ENCODE measurements at regions not wholly inside any gene's neighbourhood (a gene's known extent, or its start where the extent isn't known, plus 50 kb on each side); places are given as distances from the start of the nearest gene placed in this dataset.

DNA sequence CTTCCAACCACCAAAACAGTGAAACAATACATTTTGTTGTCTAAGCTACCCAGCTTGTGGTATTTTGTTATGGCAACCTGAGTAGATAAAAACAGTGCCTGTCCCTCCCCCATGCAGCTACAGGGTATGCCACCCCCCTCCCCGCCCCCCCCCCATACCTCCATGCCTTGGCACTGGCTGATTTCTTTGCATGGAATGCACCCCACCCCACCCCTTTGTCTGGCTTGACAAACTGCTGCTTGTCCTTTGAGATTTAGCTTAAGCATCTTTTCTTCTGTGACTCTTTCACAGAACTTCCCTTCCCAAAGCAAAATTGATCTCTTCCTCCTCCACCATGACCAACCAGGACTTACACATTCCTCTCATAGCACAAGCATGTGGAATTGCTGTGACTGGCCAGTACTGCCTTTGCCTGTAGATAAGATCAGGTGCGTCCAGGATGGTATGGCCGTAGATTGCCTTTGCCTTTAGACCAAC, 64.6 kb upstream of the ADGRF1 start:
- Histone ChIP-seq H3K27ac (ENCODE audit: low read depth, low read length, poor library complexity, severe bottlenecking) (no peak overlapping the region), H2AFZ (ENCODE audit: low read length) (no peak overlapping the region), H3K9ac (ENCODE audit: low read length) (no peak overlapping the region), H3K9me3 (ENCODE audit: low read length) (no peaks in the 10 kb centered on the region), H3K27me3 (ENCODE audit: insufficient read depth, low read length) (no peaks in the 10 kb centered on the region), H3K4me3 (ENCODE audit: low read depth, low read length, poor library complexity, severe bottlenecking) (no peak overlapping the region), H3K36me3 (ENCODE audit: insufficient read depth, low read length) (no peaks in the 10 kb centered on the region), H3F3A (ENCODE audit: insufficient read depth, low read length) (no peaks in the 10 kb centered on the region), H3K9me2 (ENCODE audit: low read depth, low read length) (no peaks in the 10 kb centered on the region), H3K4me1 (ENCODE audit: insufficient read depth, low read length, severe bottlenecking) (no peaks in the 10 kb centered on the region), H3K4me2 (ENCODE audit: low read length) (no peak overlapping the region), H3K79me2 (ENCODE audit: insufficient read depth, low read length) (no peaks in the 10 kb centered on the region), H4K20me1 (ENCODE audit: insufficient read depth, low read length) (no peaks in the 10 kb centered on the region)
- TF ChIP-seq, protein P1, sequence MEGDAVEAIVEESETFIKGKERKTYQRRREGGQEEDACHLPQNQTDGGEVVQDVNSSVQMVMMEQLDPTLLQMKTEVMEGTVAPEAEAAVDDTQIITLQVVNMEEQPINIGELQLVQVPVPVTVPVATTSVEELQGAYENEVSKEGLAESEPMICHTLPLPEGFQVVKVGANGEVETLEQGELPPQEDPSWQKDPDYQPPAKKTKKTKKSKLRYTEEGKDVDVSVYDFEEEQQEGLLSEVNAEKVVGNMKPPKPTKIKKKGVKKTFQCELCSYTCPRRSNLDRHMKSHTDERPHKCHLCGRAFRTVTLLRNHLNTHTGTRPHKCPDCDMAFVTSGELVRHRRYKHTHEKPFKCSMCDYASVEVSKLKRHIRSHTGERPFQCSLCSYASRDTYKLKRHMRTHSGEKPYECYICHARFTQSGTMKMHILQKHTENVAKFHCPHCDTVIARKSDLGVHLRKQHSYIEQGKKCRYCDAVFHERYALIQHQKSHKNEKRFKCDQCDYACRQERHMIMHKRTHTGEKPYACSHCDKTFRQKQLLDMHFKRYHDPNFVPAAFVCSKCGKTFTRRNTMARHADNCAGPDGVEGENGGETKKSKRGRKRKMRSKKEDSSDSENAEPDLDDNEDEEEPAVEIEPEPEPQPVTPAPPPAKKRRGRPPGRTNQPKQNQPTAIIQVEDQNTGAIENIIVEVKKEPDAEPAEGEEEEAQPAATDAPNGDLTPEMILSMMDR (IDR thresholded peaks at IDR 0.05; ENCODE audit: low read length): no peak
- TF ChIP-seq EZH2 (IDR thresholded peaks at IDR 0.05; ENCODE audit: borderline replicate concordance, low read length): no peak

DNA sequence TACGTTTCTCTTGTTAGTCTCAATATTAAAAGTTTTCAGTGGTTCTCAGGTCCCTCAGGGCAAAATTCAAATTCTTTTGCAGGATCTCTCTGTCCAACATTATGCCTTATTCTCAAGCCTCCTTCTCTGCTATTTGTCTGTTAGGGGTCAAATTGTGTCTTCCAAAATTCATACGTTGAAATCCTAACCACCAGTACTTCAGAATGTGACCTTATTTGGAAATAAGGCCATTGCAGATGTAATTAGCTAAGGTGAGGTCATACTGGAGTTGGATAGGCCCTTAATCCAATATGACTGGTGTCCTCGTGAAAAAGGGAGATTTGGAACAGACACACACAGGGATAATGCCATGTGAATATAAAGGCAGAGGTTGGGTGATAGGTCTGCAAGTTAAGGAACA, 64.1 kb upstream of the ADGRF1 start:
- Histone ChIP-seq H3K4me3 (ENCODE audit: low read depth, low read length, poor library complexity, severe bottlenecking) (no peak overlapping the region), H3K9me2 (ENCODE audit: low read depth, low read length) (no peaks in the 10 kb centered on the region), H3K27me3 (ENCODE audit: insufficient read depth, low read length) (no peaks in the 10 kb centered on the region), H3F3A (ENCODE audit: insufficient read depth, low read length) (no peaks in the 10 kb centered on the region), H2AFZ (ENCODE audit: low read length) (no peak overlapping the region), H3K4me2 (ENCODE audit: low read length) (no peak overlapping the region), H3K27ac (ENCODE audit: low read depth, low read length, poor library complexity, severe bottlenecking) (no peak overlapping the region), H3K4me1 (ENCODE audit: insufficient read depth, low read length, severe bottlenecking) (no peaks in the 10 kb centered on the region), H3K9ac (ENCODE audit: low read length) (no peak overlapping the region), H3K79me2 (ENCODE audit: insufficient read depth, low read length) (no peaks in the 10 kb centered on the region), H4K20me1 (ENCODE audit: insufficient read depth, low read length) (no peaks in the 10 kb centered on the region), H3K36me3 (ENCODE audit: insufficient read depth, low read length) (no peaks in the 10 kb centered on the region), H3K9me3 (ENCODE audit: low read length) (no peaks in the 10 kb centered on the region)
- TF ChIP-seq, protein P1 (IDR thresholded peaks at IDR 0.05; ENCODE audit: low read length): no peak
- TF ChIP-seq EZH2 (IDR thresholded peaks at IDR 0.05; ENCODE audit: borderline replicate concordance, low read length): no peak

DNA sequence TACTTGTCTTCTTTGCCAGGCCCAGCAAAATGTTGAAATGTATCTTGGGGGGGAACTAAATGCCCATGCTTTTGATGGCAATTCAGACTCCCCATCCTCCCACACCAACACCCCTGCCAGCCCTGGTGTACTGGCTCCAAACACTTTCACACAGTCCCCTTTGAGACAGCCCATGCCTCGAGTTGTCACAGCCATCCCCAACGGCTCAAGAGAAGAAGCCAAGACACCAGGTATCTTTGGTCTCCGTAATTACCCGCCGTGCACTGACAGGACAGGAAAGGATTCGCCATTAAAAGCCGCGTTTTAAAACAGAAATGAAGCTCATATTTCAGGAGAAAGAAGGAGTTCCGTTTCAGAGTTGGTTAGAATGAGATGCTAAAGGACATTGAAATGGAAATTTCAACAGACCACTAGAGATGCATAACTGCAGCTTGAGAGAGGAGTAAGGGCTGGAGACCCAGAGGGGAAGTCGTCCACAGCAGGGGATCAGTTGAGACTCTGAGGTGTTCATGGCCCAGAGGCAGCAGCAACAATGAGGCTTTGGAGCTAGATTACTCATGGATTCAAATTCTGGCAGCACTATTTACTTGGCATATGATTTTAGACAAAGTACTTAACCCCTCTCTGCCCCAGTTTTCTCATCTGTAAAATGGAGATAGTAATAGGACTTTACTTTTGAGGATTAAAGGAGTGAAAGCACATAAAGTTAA, 63.5 kb upstream of the ADGRF1 start:
- no peaks in the 10 kb centered on the region for H3F3A ChIP-seq (ENCODE audit: insufficient read depth, low read length)
- no peaks in the 10 kb centered on the region for H3K79me2 ChIP-seq (ENCODE audit: insufficient read depth, low read length)
- H3K36me3 ChIP-seq (ENCODE audit: insufficient read depth, low read length): no peaks in the 10 kb centered on the region
- H3K27ac ChIP-seq (ENCODE audit: low read depth, low read length, poor library complexity, severe bottlenecking): no peak overlapping the region
- no peak overlapping the region for H3K9ac ChIP-seq (ENCODE audit: low read length)
- H3K9me2 ChIP-seq (ENCODE audit: low read depth, low read length): no peaks in the 10 kb centered on the region
- H2AFZ ChIP-seq (ENCODE audit: low read length): no peak overlapping the region
- TF ChIP-seq EZH2 (IDR thresholded peaks at IDR 0.05; ENCODE audit: borderline replicate concordance, low read length): no peak
- TF ChIP-seq, protein P1 (IDR thresholded peaks at IDR 0.05; ENCODE audit: low read length): no peak
- H3K4me1 ChIP-seq (ENCODE audit: insufficient read depth, low read length, severe bottlenecking): no peaks in the 10 kb centered on the region
- no peak overlapping the region for H3K4me3 ChIP-seq (ENCODE audit: low read depth, low read length, poor library complexity, severe bottlenecking)
- H4K20me1 ChIP-seq (ENCODE audit: insufficient read depth, low read length): no peaks in the 10 kb centered on the region
- H3K27me3 ChIP-seq (ENCODE audit: insufficient read depth, low read length): no peaks in the 10 kb centered on the region
- no peaks in the 10 kb centered on the region for H3K9me3 ChIP-seq (ENCODE audit: low read length)
- H3K4me2 ChIP-seq (ENCODE audit: low read length): no peak overlapping the region
